C1 segment of cervical spinal cord (tissue), 14 donors: ENCODE measurements at regions not wholly inside any gene's neighbourhood (a gene's known extent, or its start where the extent isn't known, plus 50 kb on each side); places are given as distances from the start of the nearest gene placed in this dataset.
"Not testable (repeated sequence)": the region's sequence is repeated elsewhere in the genome, so short reads cannot be mapped to it uniquely, and the experiment has no call there.

Experiments
- DNase-seq, 14 donors: peaks; one replicate each; lab custom pipeline; 2025; lab: John Stamatoyannopoulos, UW

DNA sequence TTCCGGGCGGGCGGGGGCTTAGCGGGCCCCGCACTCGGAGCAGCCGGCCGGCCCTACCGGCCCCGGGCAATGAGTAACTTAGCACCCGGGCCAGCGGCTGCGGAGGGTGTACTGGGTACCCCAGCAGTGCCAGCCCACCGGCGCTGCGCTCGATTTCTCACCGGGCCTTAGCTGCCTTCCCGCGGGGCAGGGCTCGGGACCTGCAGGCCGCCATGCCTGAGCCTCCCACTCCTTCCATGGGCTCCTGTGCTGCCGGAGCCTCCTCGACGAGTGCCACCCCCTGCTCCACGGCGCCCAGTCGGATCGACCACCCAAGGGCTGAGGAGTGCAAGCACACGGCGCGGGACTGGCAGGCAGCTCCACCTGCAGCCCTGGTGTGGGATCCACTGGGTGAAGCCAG is 427.1 kb downstream of the NAF1 start:
- DNase-seq: not testable (repeated sequence)

DNA sequence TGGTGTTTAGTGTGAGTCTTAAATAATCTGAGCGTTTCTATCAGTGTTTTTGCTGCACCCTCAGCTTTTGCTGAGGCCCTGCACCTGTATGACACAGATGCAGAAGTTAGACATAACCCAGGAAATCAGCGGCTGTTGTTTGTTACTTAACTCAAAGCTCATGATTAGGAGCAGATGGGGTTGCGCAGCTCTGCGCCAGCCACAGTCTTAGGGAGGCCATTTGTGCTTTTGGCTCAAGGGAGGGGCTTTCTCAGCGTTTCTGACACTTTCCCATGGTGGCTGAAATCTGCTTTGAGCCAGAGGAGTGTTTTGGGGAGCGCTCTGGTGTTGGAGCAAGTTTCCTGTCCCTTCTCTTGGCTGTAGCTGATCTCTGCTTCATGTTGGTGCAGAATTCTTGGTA is 433.8 kb downstream of the NAF1 start:
- no peak for DNase-seq

DNA sequence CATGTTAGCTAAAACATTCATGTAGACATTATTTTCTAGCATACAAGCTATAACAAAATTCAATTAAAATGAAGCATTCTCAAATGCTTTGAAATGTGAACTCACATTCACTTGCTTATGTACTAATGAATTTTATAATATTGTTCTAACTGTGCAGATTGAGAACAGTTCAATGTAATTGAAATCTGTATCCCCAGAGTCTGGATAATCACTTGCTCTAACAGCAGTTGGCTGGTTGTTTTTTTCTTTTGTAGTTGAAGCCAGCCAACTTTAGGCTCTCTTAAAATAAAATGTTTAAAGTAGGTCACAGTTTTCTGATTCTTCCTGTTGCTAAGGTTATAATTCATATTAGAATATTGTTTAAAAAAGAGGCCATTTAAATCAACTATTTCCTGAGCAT is 438.9 kb downstream of the NAF1 start:
- DNase-seq: no peak

DNA sequence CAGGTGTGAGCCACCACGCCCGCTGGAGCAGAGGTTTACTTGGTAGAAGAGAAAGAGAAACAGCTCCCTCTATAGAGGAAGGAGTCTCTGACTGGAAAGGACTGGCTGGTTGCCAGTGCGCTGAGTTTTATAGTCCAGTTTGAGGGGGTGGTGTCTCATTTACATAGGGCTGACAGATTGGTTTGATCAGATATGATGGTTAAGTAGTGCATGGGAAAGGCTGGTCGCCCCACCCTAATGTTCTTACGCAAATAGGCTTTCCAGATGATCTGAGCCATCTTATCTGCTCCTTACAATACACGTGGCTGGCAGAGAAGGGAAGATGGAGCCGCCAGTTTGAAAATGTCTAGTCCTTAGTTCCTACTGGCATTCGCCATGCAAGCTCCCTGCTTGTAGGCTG is 439.5 kb downstream of the NAF1 start:
- no peak for DNase-seq

DNA sequence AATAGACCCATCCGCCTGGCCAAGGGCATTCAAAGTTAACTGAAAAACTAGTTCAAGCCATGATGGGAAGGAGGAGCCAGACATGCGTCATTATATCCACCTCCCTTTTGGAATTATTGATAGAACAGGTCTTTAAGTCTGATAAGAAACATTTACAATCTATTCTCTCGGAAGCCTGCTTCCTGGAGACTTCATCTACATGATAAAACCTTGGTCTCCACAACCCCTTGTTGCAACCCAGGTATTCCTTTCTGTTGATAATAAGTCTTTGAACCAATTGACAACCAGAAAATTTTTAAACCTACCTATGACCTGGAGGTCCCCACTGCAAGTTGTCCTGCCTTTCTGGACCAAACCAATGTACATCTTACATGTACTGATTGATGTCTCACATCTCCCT is 451.3 kb downstream of the NAF1 start:
- no peak for DNase-seq

DNA sequence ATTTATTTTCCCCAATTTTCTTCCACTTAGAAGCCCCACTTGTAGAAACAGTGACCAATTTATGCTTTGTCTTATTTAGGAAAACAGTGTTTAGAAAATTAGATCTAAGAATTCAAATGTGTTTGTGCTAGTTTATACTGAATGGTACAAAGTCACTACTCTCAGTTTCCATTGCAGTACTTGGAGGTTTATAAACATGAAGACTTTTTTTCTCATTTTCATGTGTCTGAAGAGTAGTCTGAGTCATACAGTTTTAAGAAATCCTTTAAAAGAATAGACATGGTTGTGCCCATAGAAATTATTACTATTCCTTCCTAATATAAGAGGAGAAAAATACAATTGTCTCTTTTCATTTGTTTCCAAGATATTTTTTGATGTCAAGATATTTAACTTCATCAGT is 458.7 kb downstream of the NAF1 start:
- no peak for DNase-seq

DNA sequence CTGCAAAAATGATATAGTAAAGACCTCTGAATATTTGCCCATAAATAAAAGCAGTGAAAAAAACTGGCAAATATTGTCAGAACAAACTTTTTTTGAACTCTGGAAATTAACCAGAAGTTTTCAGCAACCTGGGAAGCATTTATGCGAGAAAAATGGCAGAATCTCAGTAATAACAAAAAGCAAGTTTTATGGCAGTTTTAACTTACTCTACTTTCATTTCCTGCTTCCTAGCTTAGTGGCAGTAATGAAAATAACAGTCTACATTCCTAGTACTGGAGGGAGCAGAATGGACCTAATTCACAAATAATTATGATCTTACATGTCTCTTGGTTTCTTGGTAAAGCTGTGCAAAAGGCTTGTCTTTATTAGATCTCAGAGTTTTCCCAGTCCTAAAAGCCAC is 460.1 kb downstream of the NAF1 start:
- no peak for DNase-seq

DNA sequence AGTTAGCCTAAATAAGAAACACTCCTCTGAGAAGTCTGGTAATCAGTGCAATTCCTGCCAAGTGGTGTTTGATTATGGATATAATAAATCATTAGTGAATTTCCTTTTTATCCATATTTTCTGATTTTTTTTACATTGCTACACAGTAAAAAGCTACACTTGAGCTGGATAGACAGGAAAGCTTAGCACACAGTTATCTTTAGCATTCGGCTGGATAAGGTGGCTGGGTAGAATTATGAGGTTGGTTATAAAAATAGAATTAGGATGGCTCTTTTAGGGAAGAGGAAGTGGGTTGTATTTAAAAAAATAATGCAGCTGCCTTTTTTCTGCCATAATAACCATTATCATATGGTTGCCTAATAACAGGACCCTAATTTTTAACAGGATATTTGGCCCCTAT is 460.6 kb downstream of the NAF1 start:
- no peak for DNase-seq

DNA sequence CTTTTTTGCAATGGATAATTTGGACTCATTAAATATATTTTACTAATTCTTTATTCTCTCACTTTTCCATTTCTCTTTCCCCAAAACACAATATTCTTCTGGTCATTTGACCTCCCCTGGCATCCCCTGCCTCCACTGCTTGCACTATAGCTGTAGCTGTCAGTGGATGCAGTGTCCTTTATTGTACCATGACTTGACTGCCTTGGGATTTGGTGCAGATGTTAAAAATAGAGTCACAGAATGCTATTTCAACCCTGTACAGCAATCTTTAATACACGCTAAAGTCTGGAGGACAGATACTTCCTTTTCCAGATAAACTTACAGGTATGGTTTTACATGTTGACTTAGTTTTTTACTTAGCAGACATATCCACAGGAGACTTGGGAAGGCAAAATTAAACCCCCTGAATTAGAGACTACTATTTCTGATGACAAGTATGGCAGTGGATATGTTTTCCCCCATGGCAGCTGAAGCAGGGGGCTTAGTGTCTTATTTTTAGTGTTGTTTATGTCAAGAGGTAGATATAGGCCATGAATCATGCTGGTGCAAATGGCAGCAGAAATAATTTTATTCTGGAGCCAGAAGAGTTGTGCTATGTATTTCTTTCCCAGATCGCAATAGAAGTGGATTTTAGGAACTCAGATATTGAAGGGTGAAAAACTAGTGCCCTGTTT is 461.4 kb downstream of the NAF1 start:
- DNase-seq: no peak

DNA sequence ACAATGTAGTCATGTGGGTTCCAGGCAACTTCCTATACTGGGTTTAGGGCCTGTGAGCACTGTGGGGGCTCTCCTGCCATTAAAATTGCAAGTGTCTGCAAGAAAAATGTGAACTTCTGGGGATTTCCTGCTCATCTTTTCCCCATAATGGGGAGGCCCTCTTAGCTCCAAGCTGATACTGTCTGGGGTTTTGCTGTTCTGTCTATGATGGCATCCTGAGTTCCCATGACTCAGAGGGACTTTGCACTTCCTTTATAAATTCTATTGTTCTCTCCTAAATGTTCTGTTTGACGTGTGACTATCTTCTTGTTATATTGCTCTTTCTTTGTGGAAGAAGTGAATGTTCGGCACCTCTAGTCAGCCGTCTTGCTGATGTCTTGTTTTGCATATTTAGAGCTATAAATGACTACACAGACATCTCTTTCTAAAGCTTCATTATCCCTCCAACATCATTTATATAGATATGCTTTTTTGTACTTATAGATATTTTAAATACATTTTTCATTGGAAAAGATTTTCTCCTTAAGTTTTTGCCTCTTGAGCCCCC is 465.8 kb downstream of the NAF1 start:
- DNase-seq: no peak

DNA sequence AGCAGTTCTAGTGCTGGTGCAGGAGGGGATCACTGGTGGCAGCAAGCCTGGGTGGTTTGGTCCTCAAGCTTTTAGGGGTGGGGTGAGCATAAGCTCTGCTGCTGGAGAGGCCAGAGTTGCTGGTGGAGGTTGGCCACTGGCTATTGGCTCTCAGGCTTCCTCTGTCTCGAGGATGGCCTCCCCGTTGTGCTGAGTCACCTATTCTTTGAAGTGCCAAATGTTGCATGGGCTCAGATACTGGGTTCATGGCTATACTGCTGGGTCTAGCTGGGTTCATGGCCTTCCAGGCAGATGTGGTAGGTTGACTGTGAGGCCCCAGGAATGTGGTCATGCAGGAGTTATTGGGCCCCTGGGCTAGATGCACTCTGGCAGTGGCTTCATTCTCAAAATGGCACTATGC is 466.3 kb downstream of the NAF1 start:
- no peak for DNase-seq

DNA sequence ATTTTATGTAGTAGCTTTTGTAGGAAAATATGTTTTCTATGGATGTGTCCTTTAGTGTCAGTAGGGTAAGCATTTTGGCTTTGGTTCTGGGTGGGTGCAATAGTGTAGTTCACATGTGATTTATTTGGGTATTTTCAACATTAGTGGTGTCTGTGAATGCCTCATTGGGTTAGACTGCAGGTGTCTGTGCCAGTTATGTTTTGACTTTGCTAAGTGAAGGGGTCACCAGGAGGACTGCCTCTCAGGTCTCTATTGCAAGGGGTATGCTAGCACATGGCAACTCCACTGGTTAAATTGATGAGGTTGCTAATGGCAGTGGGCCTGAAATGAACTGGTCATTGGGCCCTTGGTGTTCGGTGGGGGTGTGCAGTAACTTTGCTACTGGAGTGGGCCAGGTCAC is 467.1 kb downstream of the NAF1 start:
- DNase-seq: no peak

DNA sequence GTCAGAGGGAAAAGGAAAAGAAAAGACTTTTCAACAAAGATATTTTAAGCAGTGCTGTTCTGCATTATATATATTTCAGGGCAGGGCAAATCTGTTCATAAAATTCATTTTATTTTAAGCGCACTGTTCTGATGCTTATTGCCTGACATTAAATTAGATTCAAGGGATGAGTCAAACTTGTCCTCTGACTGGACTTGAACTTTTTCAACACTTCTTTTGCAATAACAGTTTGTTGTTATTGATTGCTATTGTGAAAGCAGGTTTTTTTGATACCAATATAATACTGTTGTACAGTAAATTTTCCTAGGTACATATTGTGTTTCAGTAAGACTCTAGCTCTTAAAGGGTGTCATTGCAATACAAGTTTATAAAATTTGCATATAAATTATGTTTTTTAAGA is 481.3 kb downstream of the NAF1 start:
- DNase-seq: no peak

DNA sequence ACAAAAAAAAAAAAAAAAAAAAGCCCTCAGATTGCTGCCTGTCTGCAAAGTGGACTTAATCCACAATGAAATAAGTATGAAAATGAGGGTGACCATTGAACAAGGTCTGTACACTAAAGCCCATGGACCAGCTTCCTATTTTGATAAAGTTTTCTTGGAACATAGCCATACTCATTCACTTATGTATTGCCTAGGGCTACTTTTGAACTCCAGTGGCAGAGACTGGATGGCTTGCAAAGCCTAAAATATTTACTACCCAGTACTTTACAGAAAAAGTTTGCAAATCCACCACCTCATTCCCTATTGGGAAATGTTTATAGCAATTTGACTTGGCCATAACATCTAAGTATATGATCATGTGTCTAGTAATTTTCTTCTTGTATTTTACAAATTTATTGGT is 481.7 kb downstream of the NAF1 start:
- DNase-seq: no peak

DNA sequence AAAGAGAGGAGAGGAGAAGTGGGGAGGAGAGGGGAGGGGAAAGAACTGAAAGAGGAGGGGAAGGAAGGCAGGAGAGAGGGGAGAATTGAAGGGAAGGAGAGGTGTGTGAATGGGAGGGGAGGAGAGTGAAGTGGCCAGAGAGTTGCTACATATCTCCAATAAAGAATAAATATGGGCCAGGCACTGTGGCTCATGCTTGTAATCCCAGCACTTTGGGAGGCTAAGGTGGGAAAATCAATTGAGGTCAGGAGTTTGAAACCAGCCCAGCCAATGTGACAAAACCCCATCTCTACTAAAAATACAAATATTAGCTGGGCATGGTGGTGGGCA is 482.4 kb downstream of the NAF1 start:
- DNase-seq: no peak

DNA sequence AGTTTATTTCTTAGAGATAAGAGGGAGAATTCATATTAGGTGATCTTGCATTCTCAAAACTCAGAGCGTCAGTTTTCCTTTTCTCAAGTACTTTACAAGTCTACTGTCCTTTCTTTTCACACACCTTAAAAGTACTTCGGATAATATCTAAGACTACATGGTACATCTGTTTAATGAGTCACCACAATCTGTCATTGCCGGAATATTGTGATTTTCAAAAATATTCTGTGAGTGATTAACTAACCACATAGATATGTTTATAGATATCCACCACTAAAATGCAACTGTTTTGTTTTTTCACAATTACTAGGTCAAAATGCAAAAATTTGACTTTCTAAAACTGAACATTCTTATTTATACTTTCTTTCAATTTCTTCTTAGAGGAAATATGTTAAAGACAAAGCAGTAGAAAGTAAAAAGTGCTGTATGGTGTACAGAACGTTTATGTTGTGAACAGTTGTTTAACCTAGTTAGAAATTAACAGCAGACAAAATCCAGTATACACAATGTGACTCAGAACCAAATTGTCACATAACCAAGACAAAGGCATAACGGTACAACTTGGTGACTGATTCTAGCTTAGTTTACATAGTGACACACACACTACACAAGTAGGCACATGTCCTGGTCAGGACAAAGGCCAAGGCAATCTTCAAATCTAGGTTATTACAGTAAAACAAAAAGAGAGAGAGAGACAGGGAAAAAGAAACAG is 482.9 kb downstream of the NAF1 start:
- DNase-seq: no peak

DNA sequence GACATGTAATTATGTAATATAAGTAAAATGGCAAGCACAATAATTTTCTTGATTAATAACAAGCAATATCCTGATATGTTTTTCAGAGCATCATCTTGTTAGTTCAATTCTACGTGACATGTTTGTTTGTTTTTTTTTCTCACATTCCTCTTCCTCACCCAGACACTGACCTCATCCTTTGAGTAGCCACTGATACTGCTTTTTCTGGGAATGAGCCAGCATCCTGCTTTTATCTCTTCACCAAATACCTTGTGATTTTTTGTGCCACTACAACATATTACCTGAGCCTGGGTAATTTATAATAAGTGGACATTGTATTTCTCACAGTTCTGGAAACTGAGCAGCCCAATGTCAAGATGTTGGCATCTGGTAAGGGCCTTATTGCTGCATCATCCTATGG is 484.0 kb downstream of the NAF1 start:
- DNase-seq: no peak

DNA sequence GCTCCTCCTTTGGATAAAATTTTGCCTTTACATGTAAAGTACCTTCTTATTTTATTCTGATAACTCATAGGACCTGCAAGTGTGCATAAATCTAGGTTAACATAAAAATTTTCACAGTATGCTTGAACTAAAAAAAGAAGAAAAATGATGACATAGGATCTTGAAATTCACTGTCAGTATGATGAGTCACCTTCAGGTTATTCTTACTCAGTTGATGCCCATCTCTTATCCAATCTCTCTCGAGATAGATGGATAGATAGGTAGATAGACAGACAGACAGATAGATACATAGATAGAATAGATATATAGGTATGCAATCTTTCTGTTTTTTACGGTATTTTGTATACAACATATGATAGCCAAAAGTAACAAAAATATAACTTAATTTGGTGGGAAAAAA is 485.5 kb downstream of the NAF1 start:
- no peak for DNase-seq

DNA sequence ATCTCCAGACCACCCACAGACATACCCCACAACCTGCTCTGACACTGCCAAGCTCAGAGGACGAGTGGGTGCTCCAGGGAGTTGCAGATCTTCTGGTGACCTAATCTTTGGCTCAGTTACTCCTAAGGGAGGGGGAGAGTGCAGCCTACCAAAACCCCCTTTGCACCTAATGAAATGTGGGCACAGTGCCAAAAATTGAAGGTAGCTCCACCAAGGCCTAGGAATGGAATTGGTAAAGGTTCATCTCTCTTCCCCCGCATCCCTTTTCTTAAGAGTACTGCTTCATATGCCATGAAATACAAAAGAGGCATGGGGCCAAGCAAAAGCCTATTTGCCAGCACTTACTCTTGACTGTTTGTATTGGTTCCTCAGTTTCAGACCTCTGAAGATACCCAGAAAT is 491.0 kb downstream of the NAF1 start:
- no peak for DNase-seq

DNA sequence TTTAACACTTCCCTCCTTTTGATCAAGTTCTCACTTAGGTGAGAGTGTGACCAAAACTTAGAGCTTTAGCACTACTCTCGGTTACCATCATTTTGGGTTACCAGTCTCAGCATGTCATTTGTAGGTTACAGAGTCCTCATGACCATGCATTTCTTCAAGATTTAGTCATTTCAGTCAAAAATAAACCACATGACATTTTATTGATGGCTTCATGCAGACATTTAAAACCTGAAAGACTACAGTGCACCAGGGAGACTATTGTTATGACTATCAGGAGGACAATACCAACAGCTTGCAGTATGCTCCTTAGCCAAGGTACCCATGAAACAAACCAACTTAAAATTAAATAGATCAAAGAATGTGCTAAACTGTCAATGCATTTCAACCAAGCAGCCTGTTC is 498.1 kb upstream of the FSTL5 start:
- no peak for DNase-seq

DNA sequence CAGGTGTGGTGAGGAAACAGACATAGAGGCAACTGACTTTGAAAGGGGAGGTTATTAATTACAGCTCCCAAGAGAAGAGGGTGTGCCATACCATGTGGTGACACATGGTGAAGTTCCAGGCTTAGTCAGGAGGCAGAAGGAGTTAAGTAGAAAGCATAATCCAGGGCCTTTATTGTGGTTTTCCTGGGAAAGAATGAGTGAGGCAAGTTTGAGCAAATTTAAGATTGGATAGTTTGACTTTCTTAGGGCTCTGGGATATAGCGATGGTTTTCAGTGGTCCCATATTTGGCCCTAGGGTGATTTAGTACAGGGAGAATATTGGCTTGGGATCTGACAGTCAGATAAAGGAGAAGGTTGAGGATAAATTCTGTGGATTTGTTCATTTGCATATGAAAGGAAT is 495.9 kb upstream of the FSTL5 start:
- DNase-seq: no peak

DNA sequence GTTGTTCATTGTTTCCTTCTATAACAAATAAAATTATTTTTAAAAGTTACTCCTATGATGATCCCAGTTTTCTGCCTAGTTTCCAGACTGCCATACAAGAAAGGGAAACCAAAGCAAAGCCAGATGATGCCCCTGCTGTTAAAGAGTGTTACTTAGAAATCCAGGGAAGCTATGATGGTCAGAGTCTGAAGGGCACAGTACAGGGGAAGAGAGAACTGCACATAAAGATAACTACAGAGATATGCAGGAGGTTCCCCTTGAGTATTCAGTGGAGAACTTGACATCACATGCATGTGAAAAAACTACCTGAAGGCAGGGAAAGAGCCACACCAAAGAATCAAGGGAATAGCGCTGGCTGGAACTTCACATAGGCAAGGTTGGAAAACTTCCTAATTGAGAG is 494.2 kb upstream of the FSTL5 start:
- DNase-seq: no peak

DNA sequence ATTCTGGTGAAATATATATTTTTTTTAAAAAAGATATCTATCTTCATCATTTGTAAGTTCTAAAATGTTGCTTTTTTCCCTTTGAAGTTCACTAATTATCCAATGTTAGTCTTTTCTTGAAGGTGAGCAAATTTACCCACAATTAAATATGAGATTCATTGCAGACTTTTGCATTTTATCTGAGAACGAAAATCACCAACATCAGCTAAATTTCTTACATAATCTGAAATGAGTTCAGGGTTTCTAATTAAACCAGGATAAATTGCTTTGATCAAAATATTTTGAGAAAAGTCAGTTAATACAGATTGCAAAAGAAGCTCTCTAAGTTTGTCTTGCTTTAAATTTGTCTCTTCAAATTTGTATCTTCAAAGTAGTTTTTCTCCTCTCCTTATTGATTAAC is 486.4 kb upstream of the FSTL5 start:
- DNase-seq: no peak

DNA sequence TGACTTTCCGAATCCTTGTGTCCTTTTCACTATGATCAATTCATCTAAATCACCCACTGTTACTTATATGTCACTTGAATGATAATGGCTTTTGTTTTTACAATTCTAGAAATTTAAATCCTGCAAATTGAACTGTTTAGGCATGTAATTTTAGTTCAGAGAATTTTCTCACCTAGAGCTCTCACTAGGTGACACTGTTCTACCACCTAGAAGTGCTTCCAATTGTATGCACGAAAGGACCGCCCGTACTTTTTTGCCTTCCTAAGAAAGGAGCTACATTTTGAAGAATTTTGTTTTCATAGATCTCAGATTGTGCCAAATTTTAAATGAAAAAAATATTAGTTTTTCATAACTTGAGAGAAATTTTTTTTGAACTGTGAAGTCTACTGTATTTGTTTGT is 481.6 kb upstream of the FSTL5 start:
- no peak for DNase-seq
